ENCODE measurements at regions not wholly inside any gene's neighbourhood (a gene's known extent, or its start where the extent isn't known, plus 50 kb on each side); places are given as distances from the start of the nearest gene placed in this dataset.

GRCh38 chr16:76970745-76971099 lies 220.3 kb upstream of the MON1B start:
- no peak overlapping the region for H2AFZ ChIP-seq (ENCODE audit: low read depth, low read length)
- H3K27me3 ChIP-seq (ENCODE audit: insufficient read depth, low read length), result no peaks in the 10 kb centered on the region
- FAIRE-seq (no peak), DNase-seq (ENCODE audit: low read depth) (no peak)
- H3K4me3 ChIP-seq (ENCODE audit: insufficient read depth, low read depth, low read length), result no peak overlapping the region
- H3K27ac ChIP-seq (ENCODE audit: low read depth, low read length), result no peak overlapping the region
- no peak overlapping the region for H3K4me2 ChIP-seq (ENCODE audit: low read length)
- no peaks in the 10 kb centered on the region for H3K9me3 ChIP-seq (ENCODE audit: insufficient read depth, low read depth, low read length)
- H3K27ac Mint-ChIP-seq (ENCODE audit: unreplicated experiment), result no peak overlapping the region
- no peaks in the 10 kb centered on the region for H4K20me1 ChIP-seq (ENCODE audit: insufficient read depth, low read length)
- H3K4me1 Mint-ChIP-seq (ENCODE audit: low read depth, unreplicated experiment), result no peaks in the 10 kb centered on the region
- no peak overlapping the region for H3K9ac ChIP-seq (ENCODE audit: low read length)
- H3K4me1 ChIP-seq (ENCODE audit: insufficient read depth, low read length), result no peaks in the 10 kb centered on the region
- no peaks in the 10 kb centered on the region for H3K27me3 Mint-ChIP-seq (ENCODE audit: low read depth, unreplicated experiment)
- H3K79me2 ChIP-seq (ENCODE audit: insufficient read depth, low read length), result no peaks in the 10 kb centered on the region
- H3K9me3 Mint-ChIP-seq (ENCODE audit: unreplicated experiment), result no peaks in the 10 kb centered on the region
- H3K36me3 ChIP-seq (ENCODE audit: insufficient read depth, low read length), result no peaks in the 10 kb centered on the region
- no peak overlapping the region for H3K4me3 Mint-ChIP-seq (ENCODE audit: unreplicated experiment)
- no peaks in the 10 kb centered on the region for H3K36me3 Mint-ChIP-seq (ENCODE audit: low read depth, unreplicated experiment)
- no peak for TF ChIP-seq EZH2 (IDR thresholded peaks at IDR 0.05; ENCODE audit: insufficient read depth, low read length)
- TF ChIP-seq CTCF (IDR thresholded peaks at IDR 0.05; ENCODE audit: insufficient read depth, low read depth, low read length), result no peak

GRCh38 chr16:76976101-76976500 lies 214.9 kb upstream of the MON1B start:
- TF ChIP-seq CTCF (IDR thresholded peaks at IDR 0.05; ENCODE audit: insufficient read depth, low read depth, low read length), result no peak
- no peak for TF ChIP-seq EZH2 (IDR thresholded peaks at IDR 0.05; ENCODE audit: insufficient read depth, low read length)
- H3K9me3 Mint-ChIP-seq (ENCODE audit: unreplicated experiment), result no peaks in the 10 kb centered on the region
- H3K9ac ChIP-seq (ENCODE audit: low read length), result no peak overlapping the region
- no peaks in the 10 kb centered on the region for H4K20me1 ChIP-seq (ENCODE audit: insufficient read depth, low read length)
- no peak for FAIRE-seq
- no peaks in the 10 kb centered on the region for H3K27me3 ChIP-seq (ENCODE audit: insufficient read depth, low read length)
- H3K9me3 ChIP-seq (ENCODE audit: insufficient read depth, low read depth, low read length), result no peaks in the 10 kb centered on the region
- H3K27me3 Mint-ChIP-seq (ENCODE audit: low read depth, unreplicated experiment), result no peaks in the 10 kb centered on the region
- no peaks in the 10 kb centered on the region for H3K4me1 ChIP-seq (ENCODE audit: insufficient read depth, low read length)
- H2AFZ ChIP-seq (ENCODE audit: low read depth, low read length), result no peak overlapping the region
- no peaks in the 10 kb centered on the region for H3K36me3 Mint-ChIP-seq (ENCODE audit: low read depth, unreplicated experiment)
- no peak overlapping the region for H3K27ac Mint-ChIP-seq (ENCODE audit: unreplicated experiment)
- H3K4me1 Mint-ChIP-seq (ENCODE audit: low read depth, unreplicated experiment), result no peaks in the 10 kb centered on the region
- DNase-seq (ENCODE audit: low read depth), result no peak
- no peaks in the 10 kb centered on the region for H3K36me3 ChIP-seq (ENCODE audit: insufficient read depth, low read length)
- H3K4me3 Mint-ChIP-seq (ENCODE audit: unreplicated experiment), result no peak overlapping the region
- H3K79me2 ChIP-seq (ENCODE audit: insufficient read depth, low read length), result no peaks in the 10 kb centered on the region
- no peak overlapping the region for H3K4me3 ChIP-seq (ENCODE audit: insufficient read depth, low read depth, low read length)
- H3K4me2 ChIP-seq (ENCODE audit: low read length), result no peak overlapping the region
- no peak overlapping the region for H3K27ac ChIP-seq (ENCODE audit: low read depth, low read length)

- no peak overlapping the region for H3K4me2 ChIP-seq (ENCODE audit: low read length)
- FAIRE-seq, result no peak
Observed at GRCh38 chr16:76976756-76977155, 214.2 kb upstream of the MON1B start.

More at GRCh38 chr16:76976756-76977155, 214.2 kb upstream of the MON1B start:
- H2AFZ ChIP-seq (ENCODE audit: low read depth, low read length), result no peak overlapping the region
- no peaks in the 10 kb centered on the region for H3K36me3 Mint-ChIP-seq (ENCODE audit: low read depth, unreplicated experiment)
- no peaks in the 10 kb centered on the region for H3K27me3 Mint-ChIP-seq (ENCODE audit: low read depth, unreplicated experiment)
- no peaks in the 10 kb centered on the region for H3K79me2 ChIP-seq (ENCODE audit: insufficient read depth, low read length)
- TF ChIP-seq CTCF (IDR thresholded peaks at IDR 0.05; ENCODE audit: insufficient read depth, low read depth, low read length), result no peak
- no peak for TF ChIP-seq EZH2 (IDR thresholded peaks at IDR 0.05; ENCODE audit: insufficient read depth, low read length)
- no peak overlapping the region for H3K4me3 ChIP-seq (ENCODE audit: insufficient read depth, low read depth, low read length)
- H3K27ac ChIP-seq (ENCODE audit: low read depth, low read length), result no peak overlapping the region
- no peaks in the 10 kb centered on the region for H3K27me3 ChIP-seq (ENCODE audit: insufficient read depth, low read length)
- no peaks in the 10 kb centered on the region for H4K20me1 ChIP-seq (ENCODE audit: insufficient read depth, low read length)
- no peaks in the 10 kb centered on the region for H3K4me1 ChIP-seq (ENCODE audit: insufficient read depth, low read length)
- DNase-seq (ENCODE audit: low read depth), result no peak
- H3K9ac ChIP-seq (ENCODE audit: low read length), result no peak overlapping the region
- H3K9me3 ChIP-seq (ENCODE audit: insufficient read depth, low read depth, low read length), result no peaks in the 10 kb centered on the region
- no peaks in the 10 kb centered on the region for H3K4me1 Mint-ChIP-seq (ENCODE audit: low read depth, unreplicated experiment)
- no peak overlapping the region for H3K4me3 Mint-ChIP-seq (ENCODE audit: unreplicated experiment)
- H3K36me3 ChIP-seq (ENCODE audit: insufficient read depth, low read length), result no peaks in the 10 kb centered on the region
- H3K9me3 Mint-ChIP-seq (ENCODE audit: unreplicated experiment), result no peaks in the 10 kb centered on the region
- H3K27ac Mint-ChIP-seq (ENCODE audit: unreplicated experiment), result no peak overlapping the region

Measured in astrocyte (in vitro differentiated cells and primary cell).